ENCODE measurements at regions not wholly inside any gene's neighbourhood (a gene's known extent, or its start where the extent isn't known, plus 50 kb on each side); places are given as distances from the start of the nearest gene placed in this dataset.

DNA sequence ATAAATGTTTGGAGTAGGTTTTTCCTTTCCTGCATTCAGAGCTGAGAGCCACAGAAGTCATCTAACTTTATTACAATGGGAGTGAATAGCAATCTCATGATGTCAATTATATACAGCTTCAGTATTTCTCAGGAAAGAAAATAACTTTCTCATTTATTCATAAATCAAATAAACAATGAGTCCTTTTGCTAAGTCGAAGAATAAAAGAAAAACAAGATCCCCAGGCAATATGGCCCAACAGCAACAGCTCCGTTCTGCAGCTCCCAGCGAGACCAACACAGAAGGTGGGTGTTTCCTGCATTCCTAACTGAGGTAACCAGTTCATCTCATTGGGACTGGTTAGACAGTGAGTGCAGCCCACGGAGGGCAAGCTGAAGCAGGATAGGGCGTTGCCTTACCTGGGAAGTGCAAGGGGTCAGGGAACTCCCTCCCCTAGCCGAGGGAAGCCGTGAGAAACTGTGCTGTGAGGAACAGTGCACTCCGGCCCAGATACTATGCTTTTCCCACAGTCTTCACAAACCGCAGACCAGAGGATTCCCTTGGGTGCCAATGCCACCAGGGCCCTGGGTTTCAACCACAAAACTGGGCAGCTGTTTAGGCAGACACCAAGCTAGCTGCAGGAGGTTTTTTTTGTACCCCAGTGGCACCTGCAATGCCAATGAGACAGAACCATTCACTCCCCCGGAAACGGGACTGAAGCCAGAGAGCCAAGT, 128.2 kb downstream of the SLITRK1 start:
- Histone ChIP-seq H3K4ac (ENCODE audit: low read depth, low read length) (peak overlapping the region; percentile 34), H4K20me1 (ENCODE audit: insufficient read depth, low read length) (no peaks in the 10 kb centered on the region)
- intact Hi-C loops (cut with micrococcal nuclease), result no loop called here

More for the DNA sequence above, 128.2 kb downstream of the SLITRK1 start:
- in situ Hi-C loops (cut with MboI; ENCODE audit: low sequenced_read_pairs) (no loop called here), dilution Hi-C loops (cut with HindIII; ENCODE audit: low sequenced_read_pairs, unreplicated experiment) (no loop called here)
- ChIA-PET CTCF (no interaction called here), POLR2A (ENCODE audit: unreplicated experiment) (no interaction called here)
- Histone ChIP-seq H2BK5ac (ENCODE audit: low read depth, low read length, poor library complexity, severe bottlenecking) (peak overlapping the region; percentile 45), H2AFZ (replicated peaks; ENCODE audit: low read length, poor library complexity) (peak overlapping the region; percentile 63), H2AK9ac (replicated peaks; ENCODE audit: low read depth, low read length, poor library complexity) (no peak overlapping the region), H2BK20ac (ENCODE audit: low read depth, low read length) (peak overlapping the region; percentile 78), H4K5ac (ENCODE audit: low read depth, low read length) (no peak overlapping the region), H3K4me1 (ENCODE audit: control insufficient read depth, insufficient read depth, low read length) (no peaks in the 10 kb centered on the region; the same call in 1 of the 2 replicates), H3K56ac (ENCODE audit: extremely low read depth, insufficient read depth, low read length) (no peak overlapping the region), H2AK5ac (ENCODE audit: low read depth, low read length) (no peak overlapping the region), H3K9me1 (ENCODE audit: insufficient read depth, low read length) (no peaks in the 10 kb centered on the region), H2BK120ac (ENCODE audit: low read depth, low read length) (peak overlapping the region; percentile 70), H3K27me3 (ENCODE audit: control insufficient read depth, insufficient read depth, low read length) (no peaks in the 10 kb centered on the region), H3K79me1 (ENCODE audit: low read depth in 1 of 2, low read length in 2 of 2) (no peaks in the 10 kb centered on the region), H2BK15ac (ENCODE audit: low read depth, low read length) (no peak overlapping the region; the same call in 2 of the 3 replicates), H3K36me3 (ENCODE audit: control insufficient read depth, insufficient read depth, low read length) (no peaks in the 10 kb centered on the region), H4K8ac (ENCODE audit: low read depth in 2 of 2, low read length in 2 of 2) (peak overlapping the region in 1 of 2 experiments; percentile 49; a peak in 1 of 4 replicates), H3K9me3 (ENCODE audit: control insufficient read depth, insufficient read depth, low read length) (peaks cover 4% of the 10 kb centered on the region; the same call in 1 of the 2 replicates), H4K91ac (ENCODE audit: insufficient read depth, low read depth, low read length) (peak overlapping the region; percentile 21; the same call in 1 of the 2 replicates), H3K18ac (ENCODE audit: low read depth, low read length) (no peak overlapping the region), H3K23ac (ENCODE audit: low read depth, low read length) (no peak overlapping the region), H3K4me2 (ENCODE audit: low read depth, low read length) (no peak overlapping the region), H3K9ac (ENCODE audit: low read depth, low read length) (no peak overlapping the region), H3K27ac (ENCODE audit: insufficient read depth, low read length) (no peak overlapping the region), H3K4me3 (ENCODE audit: insufficient read depth, low read depth, low read length) (no peak overlapping the region), H3K14ac (replicated peaks; ENCODE audit: low read depth, low read length) (no peak overlapping the region)
- DNase-seq (peak; percentile 37), ATAC-seq (ENCODE audit: low read depth) (no peak)
- BruUV-seq (replicated peaks), result no TSS peak
- TF ChIP-seq FOS (IDR thresholded peaks at IDR 0.05; ENCODE audit: low read depth, low read length) (no peak), MXI1 (IDR thresholded peaks at IDR 0.05; ENCODE audit: borderline replicate concordance, low read depth, low read length) (no peak)
- 60% methylated on average over 1 of the region's 11 CpGs; no CpG with 5 or more reads in 1 of the 2 experiments for WGBS, 2 experiments (ENCODE audit: extremely low coverage in 2 of 2, insufficient read length in 1 of 2)

All from IMR-90 (cell line).